K562 (cell line): ENCODE measurements at regions not wholly inside any gene's neighbourhood (a gene's known extent, or its start where the extent isn't known, plus 50 kb on each side); places are given as distances from the start of the nearest gene placed in this dataset.

Source experiments
- ATAC-seq: fragments of 200-7000 bp; cut with Tn5 transposase; 3 replicates; pipeline ENCODE4 v1.9.1; 2020; ENCODE audit warnings: moderate library complexity
- BruUV-seq: library from RNA; stranded (reverse); fragments of 400-500 nt; replicated peaks from 2 replicates; lab custom pipeline; 2021; lab: Mats Ljungman, UMichigan
- CTCF ChIA-PET: fragments of 300-600 bp; formaldehyde crosslinking; extraction: SDS; loops from one replicate; lab custom pipeline; 2021; ENCODE audit warnings: low intra/inter-chr PET ratio; lab: Yijun Ruan, JAX
- POLR2A ChIA-PET: fragments of 300-600, 350-650 bp; sonication (Branson Sonifier 250); formaldehyde crosslinking; extraction: SDS; loops from one replicate; lab custom pipeline; 2021; ENCODE audit warnings: antibody characterized with exemption, inconsistent platforms; lab: Yijun Ruan, JAX
- DNase-seq, 4 experiments: peaks; one replicate each; pipeline versions ENCODE4 v3.0.0 to v3.0.0-alpha.2; 2011 to 2018; ENCODE audit warnings: low spot score in 3 of 4, mixed read lengths in 3 of 4; ENCODE audit errors: extremely low read depth in 1 of 4
- FAIRE-seq: peaks from 2 replicates; lab custom pipeline; 2011; peaks lifted over from hg19 to GRCh38; lab: Jason Lieb, UNC
- H2AFZ ChIP-seq: 2 replicates; pipeline ENCODE4 v1.6.0; 2011; ENCODE audit warnings: low read depth, low read length, control low read depth, inconsistent platforms
- H3K27ac ChIP-seq: fragments of 200-600 bp; 3 replicates; pipeline ENCODE4 v1.8.0; 2011; ENCODE audit warnings: low read depth, mild to moderate bottlenecking, control low read depth, inconsistent platforms, low read length, moderate library complexity, mixed read lengths; ENCODE audit errors: extremely low read depth
- H3K27me3 ChIP-seq, 2 experiments: fragments of 300-600 bp in 1 of 2; 2 replicates in 1 of 2; 3 replicates in 1 of 2; pipeline versions ENCODE4 v1.6.0 to v1.8.0; 2011; ENCODE audit warnings: inconsistent platforms in 2 of 2, low read length in 2 of 2, mild to moderate bottlenecking in 1 of 2, mixed read lengths in 1 of 2, moderate library complexity in 1 of 2; ENCODE audit not compliant: control insufficient read depth in 2 of 2, insufficient read depth in 2 of 2
- H3K36me3 ChIP-seq: fragments of 300-600 bp; 3 replicates; pipeline ENCODE4 v1.8.0; 2011; ENCODE audit warnings: mild to moderate bottlenecking, low read length, inconsistent platforms; ENCODE audit not compliant: control insufficient read depth, insufficient read depth
- H3K4me1 ChIP-seq, 2 experiments: fragments of 200-600 bp in 1 of 2; replicated peaks in 1 of 2; 2 replicates in 1 of 2; 3 replicates in 1 of 2; pipeline versions ENCODE4 v1.5.1 to v1.8.0; 2011; ENCODE audit warnings: inconsistent platforms in 2 of 2, low read length in 2 of 2, mild to moderate bottlenecking in 1 of 2, mixed read lengths in 1 of 2, moderate library complexity in 1 of 2; ENCODE audit not compliant: control insufficient read depth in 2 of 2, insufficient read depth in 2 of 2
- H3K4me2 ChIP-seq: 2 replicates; pipeline ENCODE4 v1.6.1; 2011; ENCODE audit warnings: low read length, control low read depth, inconsistent platforms, mixed read lengths; ENCODE audit not compliant: insufficient read depth
- H3K4me3 ChIP-seq: fragments of 200-600 bp; sonication (generic), shearing (Covaris generic); 2 replicates; pipeline ENCODE4 v1.5.1; 2016; ENCODE audit warnings: control low read depth, inconsistent platforms
- H3K79me2 ChIP-seq: fragments of 200-600 bp; 3 replicates; pipeline ENCODE4 v1.8.0; 2011; ENCODE audit warnings: low read length, inconsistent platforms; ENCODE audit not compliant: control insufficient read depth, insufficient read depth
- H3K9ac ChIP-seq, 2 experiments: 2 replicates each; pipeline versions ENCODE4 v1.6.0 to v1.6.1; 2011; ENCODE audit warnings: low read depth in 2 of 2, low read length in 2 of 2, control low read depth in 1 of 2, inconsistent platforms in 1 of 2, mild to moderate bottlenecking in 1 of 2, mixed read lengths in 1 of 2; ENCODE audit not compliant: insufficient read depth in 1 of 2
- H3K9me1 ChIP-seq: one replicate; pipeline ENCODE4 v1.6.0; 2011; ENCODE audit warnings: inconsistent platforms, mild to moderate bottlenecking, low read length, moderate library complexity; ENCODE audit not compliant: control insufficient read depth, insufficient read depth
- H3K9me3 ChIP-seq: replicated peaks from 2 replicates; pipeline ENCODE4 v1.5.1; 2011; ENCODE audit warnings: low read depth, low read length, inconsistent platforms; ENCODE audit not compliant: control insufficient read depth, insufficient read depth
- H4K20me1 ChIP-seq: replicated peaks from 2 replicates; pipeline ENCODE4 v1.6.1; 2011; ENCODE audit warnings: low read length, inconsistent platforms, mixed read lengths; ENCODE audit not compliant: control insufficient read depth, insufficient read depth
- AFF4 ChIP-seq: sonication (generic); formaldehyde crosslinking; IDR thresholded peaks from 2 replicates; pipeline ENCODE4 v1.8.0; 2023; ENCODE audit warnings: mild to moderate bottlenecking, missing genetic modification reagents
- ZNF518B ChIP-seq: fragments of 250-450 bp; sonication (Bioruptor Pico); IDR thresholded peaks from 2 replicates; pipeline ENCODE4 v1.5.0; 2021; ENCODE audit warnings: mild to moderate bottlenecking, moderate library complexity
- WGBS: fragments of 100-300 bp; shearing (Covaris generic); methylation state at CpG from one replicate; pipeline ENCODE4 v1.1.6; 2016; ENCODE audit warnings: low coverage, mixed read lengths; ENCODE audit not compliant: insufficient coverage; ENCODE audit errors: missing lambda C conversion rate; 5-methylcytosine and 5-hydroxymethylcytosine counted together
- in situ Hi-C: fragments of 300-500 bp; cut with MboI; formaldehyde crosslinking; loops from 4 replicates; pipeline ENCODE4 v1.15.0; 2018; ENCODE audit warnings: inconsistent platforms, mixed read lengths
- intact Hi-C: fragments of 100-400 bp; cut with micrococcal nuclease; formaldehyde crosslinking; loops from 2 replicates; pipeline ENCODE4 v1.14.2; 2022
- TF ChIP-seq, protein P1 (sequence below): IDR thresholded peaks from 2 replicates; pipeline ENCODE4 v1.6.1; 2016; ENCODE audit warnings: missing genetic modification characterization, missing compliant biosample characterization
- TF ChIP-seq, protein P2 (sequence below): sonication (generic); formaldehyde crosslinking; IDR thresholded peaks from 2 replicates; pipeline ENCODE4 v1.8.1; 2023; ENCODE audit warnings: mild to moderate bottlenecking, missing genetic modification reagents

DNA sequence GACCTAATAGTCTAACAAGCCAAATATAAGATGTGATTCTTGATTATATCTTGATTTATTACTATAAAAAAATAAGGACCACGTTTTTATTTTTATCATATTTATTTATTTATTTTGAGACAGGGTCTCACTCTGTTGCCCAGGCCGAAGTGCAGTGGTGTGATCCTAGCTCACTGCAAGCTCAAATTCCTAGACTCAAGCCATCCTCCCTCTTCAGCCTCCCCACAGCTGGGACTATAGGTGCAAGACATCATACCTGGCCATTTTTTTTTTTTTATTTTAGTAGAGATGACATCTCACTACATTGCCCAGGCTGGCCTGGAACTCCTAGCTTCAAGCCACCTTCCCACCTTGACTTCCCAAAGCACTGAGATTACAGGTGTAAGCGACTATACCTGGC lies 61.0 kb upstream of the LARP1 start (continued):
- TF ChIP-seq ZNF518B (CRISPR knock-in tag) (no peak), AFF4 (CRISPR knock-in tag) (no peak)

GRCh38 chr5:154690488-154690887 lies 64.7 kb upstream of the LARP1 start:
- WGBS = 87% methylated on average over 23 of the region's 28 CpGs
- Histone ChIP-seq H3K4me1 (peaks cover 0 to 14% of the 10 kb centered on the region in 2 experiments; a peak in 3 of 5 replicates), H3K4me2 (no peak overlapping the region), H3K4me3 (no peak overlapping the region), H3K36me3 (no peaks in the 10 kb centered on the region), H3K27ac (no peak overlapping the region), H3K9me3 (peaks cover 9% of the 10 kb centered on the region), H3K27me3 (no peaks in the 10 kb centered on the region), H3K9me1 (no peaks in the 10 kb centered on the region), H4K20me1 (no peaks in the 10 kb centered on the region), H2AFZ (no peak overlapping the region), H3K9ac (no peak overlapping the region), H3K79me2 (no peaks in the 10 kb centered on the region)
- TF ChIP-seq, protein P1, sequence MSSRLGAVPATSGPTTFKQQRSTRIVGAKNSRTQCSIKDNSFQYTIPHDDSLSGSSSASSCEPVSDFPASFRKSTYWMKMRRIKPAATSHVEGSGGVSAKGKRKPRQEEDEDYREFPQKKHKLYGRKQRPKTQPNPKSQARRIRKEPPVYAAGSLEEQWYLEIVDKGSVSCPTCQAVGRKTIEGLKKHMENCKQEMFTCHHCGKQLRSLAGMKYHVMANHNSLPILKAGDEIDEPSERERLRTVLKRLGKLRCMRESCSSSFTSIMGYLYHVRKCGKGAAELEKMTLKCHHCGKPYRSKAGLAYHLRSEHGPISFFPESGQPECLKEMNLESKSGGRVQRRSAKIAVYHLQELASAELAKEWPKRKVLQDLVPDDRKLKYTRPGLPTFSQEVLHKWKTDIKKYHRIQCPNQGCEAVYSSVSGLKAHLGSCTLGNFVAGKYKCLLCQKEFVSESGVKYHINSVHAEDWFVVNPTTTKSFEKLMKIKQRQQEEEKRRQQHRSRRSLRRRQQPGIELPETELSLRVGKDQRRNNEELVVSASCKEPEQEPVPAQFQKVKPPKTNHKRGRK = no peak
- TF ChIP-seq, protein P2, sequence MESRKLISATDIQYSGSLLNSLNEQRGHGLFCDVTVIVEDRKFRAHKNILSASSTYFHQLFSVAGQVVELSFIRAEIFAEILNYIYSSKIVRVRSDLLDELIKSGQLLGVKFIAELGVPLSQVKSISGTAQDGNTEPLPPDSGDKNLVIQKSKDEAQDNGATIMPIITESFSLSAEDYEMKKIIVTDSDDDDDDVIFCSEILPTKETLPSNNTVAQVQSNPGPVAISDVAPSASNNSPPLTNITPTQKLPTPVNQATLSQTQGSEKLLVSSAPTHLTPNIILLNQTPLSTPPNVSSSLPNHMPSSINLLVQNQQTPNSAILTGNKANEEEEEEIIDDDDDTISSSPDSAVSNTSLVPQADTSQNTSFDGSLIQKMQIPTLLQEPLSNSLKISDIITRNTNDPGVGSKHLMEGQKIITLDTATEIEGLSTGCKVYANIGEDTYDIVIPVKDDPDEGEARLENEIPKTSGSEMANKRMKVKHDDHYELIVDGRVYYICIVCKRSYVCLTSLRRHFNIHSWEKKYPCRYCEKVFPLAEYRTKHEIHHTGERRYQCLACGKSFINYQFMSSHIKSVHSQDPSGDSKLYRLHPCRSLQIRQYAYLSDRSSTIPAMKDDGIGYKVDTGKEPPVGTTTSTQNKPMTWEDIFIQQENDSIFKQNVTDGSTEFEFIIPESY (CRISPR knock-in tag) = 0 out of 2 replicates have a peak, but pooled peaks have one; percentile 38
- in situ Hi-C loops (no loop called here), intact Hi-C loops (no loop called here)
- ChIA-PET CTCF (no interaction called here), POLR2A (interaction anchor here (0.9 kb wide), 1 partner anchor 21 kb away, joined by 3 read pairs; no protein-coding TSS in a partner anchor)
- no peak for FAIRE-seq
- ATAC-seq = no peak
- no peak for DNase-seq
- BruUV-seq = no TSS peak
